HG02943 (cell line): ENCODE measurements at regions not wholly inside any gene's neighbourhood (a gene's known extent, or its start where the extent isn't known, plus 50 kb on each side); places are given as distances from the start of the nearest gene placed in this dataset.
"Not testable (repeated sequence)": the region's sequence is repeated elsewhere in the genome, so short reads cannot be mapped to it uniquely, and the experiment has no call there.

Experiments
- ATAC-seq: cut with Tn5 transposase; IDR thresholded peaks from one replicate; pipeline ENCODE4 v1.9.1; 2021; ENCODE audit warnings: mild to moderate bottlenecking, low read depth, moderate library complexity; ENCODE audit not compliant: unreplicated experiment

DNA sequence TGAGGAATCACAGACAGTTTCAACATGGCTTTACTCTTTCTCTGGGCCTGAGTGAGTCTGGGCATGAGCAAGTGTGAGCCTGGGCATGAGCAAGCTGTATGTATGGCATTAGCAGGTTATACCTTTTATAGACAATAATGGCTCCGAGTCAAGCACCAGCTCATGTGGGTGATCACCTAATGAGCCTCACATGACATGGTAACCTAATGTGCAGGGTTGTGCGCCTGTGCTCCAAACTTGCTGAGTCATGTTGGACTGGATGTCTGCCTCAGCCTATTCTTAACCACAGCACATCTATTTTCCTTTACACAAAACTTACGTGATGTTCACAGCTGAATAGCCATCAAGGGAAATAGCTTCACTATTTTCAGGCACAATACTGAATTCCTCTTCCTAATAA lies 236.2 kb upstream of the NRIP1 start:
- no peak for ATAC-seq

DNA sequence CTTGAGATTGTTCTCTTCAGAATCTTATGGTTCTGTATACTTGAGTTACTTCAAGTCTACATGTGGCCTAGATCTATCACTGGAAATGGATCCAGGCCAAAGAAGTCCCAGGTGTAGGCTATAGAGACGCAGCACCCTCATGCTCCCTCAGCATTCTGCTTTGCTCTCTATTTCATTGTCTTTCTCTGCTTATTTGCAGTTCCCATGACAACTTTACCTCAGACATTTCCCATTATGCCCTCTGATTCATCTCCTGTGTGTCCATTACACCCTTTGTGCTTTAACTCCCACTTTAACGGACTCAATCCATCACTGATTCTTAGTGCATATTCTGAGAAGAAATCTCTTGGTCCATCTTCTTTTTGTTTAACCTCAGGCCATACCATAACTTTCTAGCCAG lies 236.9 kb upstream of the NRIP1 start:
- no peak for ATAC-seq

DNA sequence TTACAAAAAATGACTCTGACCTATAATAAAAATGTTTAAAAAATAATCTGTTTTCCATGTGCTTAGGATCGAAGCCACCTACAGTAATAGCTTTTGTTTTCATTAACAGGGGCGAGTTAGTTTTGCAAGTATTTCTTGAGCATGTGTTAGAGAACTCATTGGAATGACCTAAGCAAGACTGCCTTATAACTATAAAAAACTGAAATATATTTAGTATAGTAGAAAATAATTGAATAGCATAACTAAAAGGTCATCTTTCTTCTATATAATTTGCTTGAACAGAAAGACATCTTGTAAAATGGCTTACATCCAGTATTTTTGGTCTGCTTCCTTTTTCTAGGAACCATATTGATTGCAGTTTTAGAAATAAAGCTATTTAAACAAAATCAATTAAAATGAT lies 241.5 kb upstream of the NRIP1 start:
- no peak for ATAC-seq

DNA sequence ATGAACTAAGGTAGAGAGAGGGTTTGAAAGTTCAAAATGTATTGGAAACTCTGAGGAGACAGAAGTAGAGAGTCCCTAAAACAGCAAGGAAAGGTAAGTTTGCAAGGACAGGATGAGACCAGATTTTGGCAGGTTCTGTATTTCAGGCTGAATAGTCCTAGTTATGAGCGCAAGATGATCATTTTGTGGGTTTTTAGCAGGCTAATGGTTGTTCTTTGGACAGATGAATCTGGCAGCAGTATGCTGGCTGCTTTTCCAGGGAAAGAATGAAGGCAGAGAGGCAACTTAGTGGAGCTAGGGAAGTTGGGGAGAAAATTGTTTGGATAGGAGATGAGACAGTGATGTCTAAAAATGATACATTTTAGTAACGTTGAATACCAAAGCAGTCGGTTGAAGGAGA lies 243.5 kb upstream of the NRIP1 start:
- no peak for ATAC-seq

DNA sequence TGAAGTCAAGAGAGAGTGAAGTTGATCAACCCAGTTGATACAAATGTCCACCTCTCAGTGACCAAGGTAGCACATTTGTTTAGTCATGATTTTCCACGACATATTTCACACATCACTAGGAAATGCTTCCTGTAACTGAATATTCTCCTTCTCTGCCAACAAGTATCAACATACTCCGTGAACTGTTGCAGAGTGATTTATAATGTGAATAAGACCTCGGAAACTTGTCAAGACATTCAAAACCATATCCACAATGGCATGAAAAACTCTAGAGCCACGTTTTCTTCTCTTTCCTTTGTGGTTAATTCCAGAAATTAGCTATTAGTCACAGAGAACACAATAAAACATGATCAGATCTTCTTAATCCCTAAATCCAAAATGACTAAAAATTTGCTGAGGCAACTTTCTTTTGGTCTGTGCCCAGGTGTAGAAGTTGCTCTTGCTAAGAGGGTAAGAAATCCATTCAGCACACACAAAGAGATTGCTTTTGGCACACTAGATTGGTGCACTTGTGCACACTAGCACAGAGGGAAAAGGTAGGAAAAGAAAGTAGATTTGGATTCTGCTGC lies 244.3 kb upstream of the NRIP1 start:
- no peak for ATAC-seq

DNA sequence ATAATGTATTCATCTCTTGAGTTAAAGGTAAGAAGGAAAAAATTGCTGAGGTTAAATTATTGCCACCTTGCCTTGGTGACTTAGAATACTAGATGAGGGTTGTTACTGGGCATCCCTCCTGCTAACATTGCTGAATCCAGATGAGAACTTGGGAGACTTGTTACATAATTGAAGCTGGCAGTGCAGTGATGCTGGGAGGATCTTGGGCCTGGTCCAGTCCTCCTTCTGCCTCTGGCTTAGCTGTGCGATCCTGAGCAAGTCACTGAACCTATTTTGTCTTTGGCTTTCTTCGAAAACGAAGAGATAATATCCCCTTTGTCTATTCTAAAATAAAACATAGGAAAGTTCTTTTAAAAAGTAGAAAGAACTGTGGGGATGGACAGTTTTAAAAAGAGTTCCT lies 244.9 kb upstream of the NRIP1 start:
- no peak for ATAC-seq

DNA sequence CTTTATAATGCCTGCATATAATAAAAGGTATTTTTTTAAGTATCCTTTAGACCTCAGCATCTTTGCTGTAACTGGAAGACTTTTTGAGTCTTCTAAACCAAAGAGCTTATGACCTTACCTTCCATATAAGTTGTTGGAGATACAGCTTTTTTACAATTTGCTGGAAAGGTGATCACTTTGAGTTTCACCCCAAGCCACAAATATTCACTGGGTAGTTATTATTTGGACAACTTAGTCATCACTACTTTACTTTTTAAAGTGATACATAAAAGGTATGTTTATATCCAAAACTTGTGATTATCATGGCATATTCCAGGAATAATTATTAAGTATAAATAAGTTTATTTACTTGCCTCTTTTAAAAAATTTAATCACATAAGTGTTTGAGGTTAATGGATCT lies 246.7 kb upstream of the NRIP1 start:
- ATAC-seq, result no peak

DNA sequence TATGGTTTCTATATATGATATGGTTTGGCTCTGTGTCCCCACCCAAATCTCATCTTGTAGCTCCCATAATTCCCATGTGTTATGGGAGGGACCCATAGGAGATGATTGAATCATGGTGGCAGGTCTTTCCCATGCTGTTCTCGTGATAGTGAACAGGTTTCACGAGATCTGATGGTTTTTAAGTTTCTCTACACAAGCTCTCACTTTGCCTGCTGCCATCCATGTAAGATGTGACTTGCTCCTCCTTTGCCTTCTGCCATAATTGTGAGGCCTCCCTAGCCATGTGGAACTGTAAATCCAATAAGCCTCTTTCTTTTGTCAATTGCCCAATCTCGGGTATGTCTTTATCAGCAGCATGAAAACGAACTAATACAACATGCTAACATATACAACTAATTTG lies 252.2 kb upstream of the NRIP1 start:
- ATAC-seq, result not testable (repeated sequence)

DNA sequence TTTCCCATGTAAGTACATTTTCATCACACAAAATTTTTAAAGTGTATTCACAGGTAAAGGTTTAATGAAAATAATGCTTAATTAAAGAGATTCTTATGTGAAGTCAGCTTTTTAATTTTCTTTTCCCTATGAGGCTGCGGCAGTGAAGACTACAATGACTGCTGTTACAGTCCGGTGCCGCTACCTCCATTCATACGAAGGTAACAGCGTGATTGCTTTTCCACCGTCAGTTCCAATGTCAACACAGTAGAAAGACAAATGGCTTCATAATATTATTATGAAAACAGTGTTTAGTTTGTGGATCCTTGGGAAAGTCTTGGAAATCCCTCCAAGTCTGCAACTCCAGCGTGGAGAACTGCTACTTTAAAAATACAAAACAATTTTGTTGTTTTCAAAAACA lies 254.9 kb upstream of the NRIP1 start:
- ATAC-seq, result no peak

DNA sequence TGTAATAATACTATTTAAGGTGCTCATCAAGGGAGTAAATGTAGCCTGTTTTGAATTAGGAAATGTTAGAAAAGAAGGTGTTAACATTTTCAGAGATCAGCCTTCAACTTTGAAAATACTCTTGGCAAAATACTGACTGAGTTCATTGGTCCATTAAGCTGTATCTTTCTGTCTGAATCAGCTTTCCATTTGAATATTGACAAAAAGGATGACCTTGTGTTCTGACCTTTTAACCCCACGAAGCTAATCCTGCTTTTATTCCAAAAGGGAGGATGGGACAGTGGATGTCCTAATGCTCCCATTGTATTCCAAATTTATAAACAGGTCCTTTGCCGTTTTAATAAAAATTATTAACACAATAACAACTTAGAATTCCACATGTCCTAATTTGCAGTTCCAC lies 259.7 kb upstream of the NRIP1 start:
- no peak for ATAC-seq

DNA sequence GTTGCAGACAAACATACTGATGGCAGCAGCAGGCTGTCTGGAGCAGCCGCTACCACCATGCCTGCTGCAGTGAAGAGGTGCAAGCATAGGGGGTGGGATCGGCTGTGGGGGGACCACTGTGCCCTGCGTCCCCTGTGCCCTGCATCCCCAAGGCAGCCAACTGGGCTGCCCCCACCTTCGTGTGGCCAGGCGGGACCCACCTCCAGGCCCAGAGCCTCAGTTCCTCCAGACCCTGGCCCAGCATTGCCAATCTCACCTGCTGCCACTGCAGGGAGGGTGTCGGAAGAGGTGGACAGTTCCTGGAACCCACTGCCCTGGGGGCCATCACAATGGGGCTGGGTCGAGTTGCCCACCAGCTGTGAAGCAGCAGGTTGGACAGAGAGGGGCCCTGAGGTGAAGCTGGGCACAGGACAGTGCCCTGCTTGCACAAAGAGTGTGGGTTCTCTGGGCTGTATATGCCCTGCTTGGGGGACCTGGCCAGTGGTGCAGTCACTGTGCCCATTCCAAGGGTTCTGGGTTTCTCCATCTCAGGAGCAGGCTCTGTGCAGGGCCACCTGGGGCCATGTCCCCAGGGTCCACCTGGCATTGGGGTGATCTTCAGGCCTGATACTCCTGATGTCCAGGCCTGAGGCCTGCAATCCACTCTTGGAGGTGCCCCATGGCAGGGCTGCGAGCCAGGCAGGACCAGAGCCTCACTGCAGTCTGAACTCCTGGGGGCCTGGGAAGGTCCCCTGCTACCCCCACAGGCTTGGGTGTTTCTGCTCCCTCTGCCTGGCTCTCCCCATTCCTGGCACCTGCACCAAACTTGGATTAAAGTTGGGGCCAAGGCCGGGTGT lies 261.4 kb upstream of the NRIP1 start:
- ATAC-seq, result no peak

DNA sequence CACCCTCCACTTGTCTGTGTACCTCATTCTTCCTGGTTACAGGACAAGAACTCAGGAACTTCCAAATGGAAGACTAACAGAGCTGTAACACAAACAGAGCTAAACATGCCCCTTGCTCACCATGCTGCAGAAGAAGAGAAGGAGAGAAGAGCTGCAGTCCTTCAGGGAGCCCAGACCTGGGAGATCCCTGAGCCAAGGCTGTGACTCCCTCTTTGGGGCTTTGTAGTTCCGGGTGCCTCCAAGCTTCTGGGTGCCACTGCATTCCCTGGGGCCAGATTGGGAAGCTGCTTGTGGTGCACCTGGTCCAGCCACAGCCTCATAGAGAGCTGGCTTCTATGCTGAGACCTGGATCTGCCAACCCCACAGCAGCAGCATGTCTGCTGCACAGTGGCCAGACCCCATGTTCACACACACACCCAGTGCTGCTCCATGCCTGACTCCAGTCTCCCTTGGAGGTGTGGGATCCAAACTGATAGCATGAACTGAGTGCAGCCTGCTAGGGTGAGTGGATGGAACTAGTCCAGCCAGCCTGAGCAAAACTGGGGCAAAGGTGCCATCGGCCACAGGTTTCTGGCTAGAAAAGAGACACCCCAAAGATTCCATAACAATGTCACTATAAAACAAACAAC lies 263.0 kb upstream of the NRIP1 start:
- ATAC-seq, result no peak

DNA sequence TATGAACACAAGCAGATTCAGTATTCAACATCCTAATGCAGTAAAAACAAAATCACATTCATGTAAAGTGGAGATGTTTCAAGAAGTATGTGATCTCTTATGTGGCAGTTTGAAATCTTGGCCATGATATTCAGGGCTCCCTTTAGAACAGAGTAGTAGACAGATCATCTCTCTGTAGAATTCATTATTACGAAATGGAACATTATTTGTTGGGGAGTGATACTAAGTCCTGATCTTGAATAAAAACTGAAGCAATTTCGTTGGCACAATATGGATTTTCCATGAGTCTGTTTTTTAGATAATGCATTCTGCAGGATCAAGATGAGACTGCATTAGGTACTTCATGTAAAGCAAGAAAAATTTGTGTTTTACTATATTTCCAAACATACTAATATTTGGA lies 264.4 kb upstream of the NRIP1 start:
- ATAC-seq, result no peak

DNA sequence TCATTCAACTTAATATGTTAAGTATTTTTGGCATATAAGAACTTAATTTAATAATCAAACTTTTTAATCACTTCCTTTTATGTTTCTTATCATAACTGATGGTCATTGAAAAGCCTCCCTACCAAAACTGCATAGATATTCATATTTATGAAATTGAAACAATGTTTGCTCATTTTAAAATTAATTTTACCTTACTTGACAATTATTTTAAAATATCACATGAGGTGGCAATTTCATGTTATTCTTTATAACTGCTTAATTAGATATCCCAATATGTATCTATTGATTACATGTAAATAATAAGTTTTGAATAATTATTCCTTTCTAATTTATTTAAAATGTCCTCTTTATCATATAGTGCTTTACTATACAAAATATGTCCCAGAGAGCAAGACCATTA lies 266.1 kb upstream of the NRIP1 start:
- ATAC-seq, result no peak

DNA sequence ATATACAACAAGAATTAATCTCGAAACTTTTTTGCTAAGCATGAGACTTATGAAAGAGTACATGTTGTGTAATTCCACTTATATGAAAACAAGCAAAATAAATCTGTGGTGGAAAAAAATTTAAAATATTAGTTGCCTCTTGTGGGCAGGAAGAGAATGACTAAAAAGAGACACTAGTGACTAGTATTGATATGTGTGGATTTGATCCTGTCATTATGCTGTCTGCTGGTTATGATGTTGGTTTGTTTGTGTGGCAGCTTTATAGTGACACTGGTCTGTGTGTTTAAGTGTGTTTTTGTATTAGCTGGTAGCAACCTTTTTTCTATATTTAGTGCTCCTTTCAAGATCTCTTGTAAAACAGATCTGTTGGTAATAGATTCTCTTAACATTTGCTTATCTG lies 267.8 kb upstream of the NRIP1 start:
- no peak for ATAC-seq

DNA sequence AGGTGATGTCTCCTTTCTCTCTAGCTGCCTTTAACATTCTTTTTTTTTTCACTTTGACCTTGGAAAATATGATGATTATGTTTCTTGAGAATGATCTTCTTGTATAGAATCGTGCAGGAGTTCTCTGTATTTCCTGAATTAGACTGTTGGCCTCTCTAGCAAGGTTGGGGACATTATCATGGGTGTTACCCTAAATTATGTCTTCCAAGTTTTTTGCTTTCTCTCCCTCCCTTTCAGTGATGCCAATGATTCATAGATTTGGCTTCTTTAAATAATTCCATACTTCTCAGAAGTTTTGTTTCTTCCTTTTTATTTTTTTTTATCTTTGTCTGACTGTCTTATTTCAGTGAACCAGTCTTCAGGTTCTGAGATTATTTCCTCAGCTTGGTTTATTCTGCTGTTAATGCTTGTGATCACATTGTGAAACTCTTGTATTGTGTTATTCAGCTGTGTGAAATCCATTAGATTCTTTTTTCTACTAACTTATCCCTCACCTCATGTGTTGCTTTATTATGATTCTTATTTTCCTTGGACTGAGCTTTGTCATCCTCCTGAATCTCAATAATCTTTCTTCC lies 268.4 kb upstream of the NRIP1 start:
- ATAC-seq, result no peak

DNA sequence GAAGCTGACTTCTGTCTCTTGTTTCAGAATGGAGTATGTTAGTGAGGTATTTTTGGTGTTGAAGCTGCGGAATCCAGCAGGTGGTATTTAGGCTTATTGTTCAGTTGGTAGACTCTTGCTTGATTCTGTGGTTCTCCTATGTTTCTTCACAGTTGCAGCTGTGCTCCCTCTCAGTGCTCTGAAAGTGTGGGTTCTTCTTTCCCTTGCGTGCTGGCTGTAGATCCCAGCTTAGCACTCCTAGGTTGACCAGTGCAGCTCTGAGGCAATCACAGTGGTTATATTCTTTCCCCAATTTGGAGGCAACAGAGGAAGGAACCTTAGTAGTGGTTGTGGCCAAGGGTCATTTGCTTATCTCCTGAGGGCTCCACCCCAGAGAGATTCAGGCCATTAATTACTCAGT lies 269.2 kb upstream of the NRIP1 start:
- no peak for ATAC-seq

DNA sequence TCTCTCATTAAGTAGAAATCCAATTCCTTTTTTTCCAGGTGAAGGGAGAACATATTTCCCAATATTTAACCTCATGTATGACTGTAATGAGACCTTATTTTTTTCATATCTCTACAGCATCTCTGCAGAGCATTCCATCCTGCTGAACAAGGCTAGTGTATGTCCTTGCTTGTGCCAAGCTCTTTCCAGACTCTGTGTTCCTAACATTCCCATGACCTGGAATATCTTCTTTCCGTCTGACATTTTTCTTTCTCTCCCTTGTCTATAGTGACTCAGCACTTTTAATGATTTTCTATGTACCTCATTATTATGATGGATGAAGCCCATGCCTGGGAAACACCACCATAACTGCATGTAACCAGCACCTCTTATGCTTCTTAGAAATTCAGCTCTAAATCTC lies 278.3 kb upstream of the NRIP1 start:
- ATAC-seq, result no peak

DNA sequence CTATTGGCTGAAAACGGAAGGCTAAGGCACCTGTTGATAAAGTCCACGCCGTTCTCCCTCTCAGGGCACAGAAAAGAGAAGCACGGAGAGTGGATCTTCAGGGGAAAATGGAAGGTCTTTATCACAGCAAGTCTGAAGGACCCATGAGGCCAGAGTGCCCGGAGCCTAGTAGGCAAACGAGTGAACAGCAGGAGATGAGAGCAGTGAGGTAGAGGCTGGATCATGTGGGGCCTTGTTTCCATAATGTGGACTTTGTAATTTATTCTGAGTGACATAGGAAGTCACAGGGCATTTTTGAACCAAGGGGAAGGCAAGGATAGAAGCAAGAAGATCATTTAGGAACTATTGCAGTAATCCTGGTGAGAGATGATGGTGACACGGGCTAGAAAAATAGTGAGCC lies 287.2 kb upstream of the NRIP1 start:
- no peak for ATAC-seq

DNA sequence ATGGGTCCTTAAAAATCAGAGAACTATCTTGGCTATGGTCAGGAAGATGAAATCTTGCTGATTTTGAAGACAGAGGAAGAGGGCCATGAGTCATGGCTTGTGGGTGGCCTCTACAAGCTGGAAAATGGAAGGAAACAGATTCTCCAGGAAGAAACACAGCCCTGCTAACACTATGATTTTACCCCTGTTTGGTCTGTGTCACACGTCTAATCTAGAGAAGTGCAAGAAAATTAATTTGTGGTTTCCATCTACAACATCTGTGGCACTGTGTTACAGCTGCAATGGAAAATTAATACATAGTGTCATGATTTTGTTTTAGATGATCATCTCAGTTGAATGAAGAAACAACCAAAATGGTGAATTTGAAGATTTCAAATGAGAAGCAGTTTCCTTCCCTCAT lies 288.7 kb upstream of the NRIP1 start:
- ATAC-seq, result no peak

DNA sequence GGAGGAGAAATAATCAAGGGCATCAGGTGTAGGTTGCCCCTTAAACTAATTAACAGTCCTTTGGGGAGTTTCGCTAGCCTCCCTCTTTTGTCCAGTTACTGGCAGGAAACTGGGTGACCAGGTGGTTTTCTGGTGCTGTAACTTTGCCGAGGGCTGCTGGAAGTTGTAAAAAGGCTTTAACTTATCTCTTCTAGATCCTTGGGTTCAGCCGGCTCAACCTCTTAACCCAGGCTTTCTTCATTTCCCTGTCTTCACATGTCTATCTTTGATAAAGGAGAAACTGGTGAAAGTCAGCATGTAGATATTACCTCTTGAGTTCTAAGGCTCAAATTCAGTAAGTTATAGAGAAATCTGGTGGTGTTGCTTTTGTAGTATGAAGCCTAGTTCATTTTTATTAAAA lies 289.7 kb upstream of the NRIP1 start:
- ATAC-seq, result no peak

DNA sequence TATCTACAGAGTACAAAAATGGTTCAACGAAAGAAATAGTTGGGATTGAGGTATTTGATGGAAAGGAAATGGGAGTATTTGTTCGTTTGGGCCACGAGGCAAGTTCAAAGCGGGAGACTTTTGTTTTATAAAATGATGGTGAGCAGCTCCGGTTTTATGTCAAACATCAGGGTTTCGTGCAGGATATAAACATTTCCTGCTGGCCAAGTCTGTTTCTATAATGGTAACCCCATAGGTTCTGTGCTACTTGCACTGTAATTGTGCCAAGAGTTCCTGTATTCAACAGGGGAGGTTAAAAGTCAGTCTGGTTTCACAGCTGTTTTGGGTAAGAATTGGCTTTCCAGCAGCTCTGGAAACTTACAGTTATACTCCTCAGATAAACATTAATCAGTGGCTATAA lies 290.3 kb upstream of the NRIP1 start:
- ATAC-seq, result no peak
